ENCODE measurements at regions not wholly inside any gene's neighbourhood (a gene's known extent, or its start where the extent isn't known, plus 50 kb on each side); places are given as distances from the start of the nearest gene placed in this dataset.

DNA sequence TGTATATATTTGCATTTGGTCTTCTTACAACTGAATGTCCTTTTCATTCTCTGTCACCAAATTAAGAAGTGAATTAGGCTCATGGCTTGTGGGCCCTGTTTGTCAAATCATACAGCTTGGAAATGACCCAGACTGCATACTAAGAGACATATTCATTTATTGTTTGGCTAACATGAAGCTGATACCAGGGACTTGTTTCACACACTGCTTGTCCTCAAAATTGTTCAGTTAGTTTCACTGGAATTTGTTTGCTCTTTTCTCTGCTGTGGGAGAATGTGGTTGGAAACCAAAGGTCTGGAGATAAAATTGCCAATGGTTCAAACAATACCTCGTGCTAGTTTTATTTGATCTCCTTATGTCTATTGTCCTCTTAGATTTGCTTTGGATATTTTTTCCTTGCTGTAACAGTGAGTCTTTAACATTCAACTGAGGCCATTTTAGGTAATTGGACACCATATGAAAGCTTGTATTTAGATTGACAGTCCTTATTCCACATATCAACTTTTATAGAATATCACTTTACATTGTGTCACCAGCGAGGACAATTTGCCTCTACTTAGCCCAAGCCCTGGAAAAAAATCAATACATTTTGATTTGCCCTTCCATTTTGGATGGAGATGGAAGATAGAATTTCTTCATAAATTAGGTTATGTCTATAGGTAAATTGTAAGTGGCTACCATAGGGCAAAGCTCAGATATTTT, 144.3 kb upstream of the MTAP start:
- H3K4me1 ChIP-seq: no peaks in the 10 kb centered on the region
- no peak overlapping the region for H3K27ac ChIP-seq (replicated peaks)
- no peak overlapping the region for H3K4me3 ChIP-seq
- no peaks in the 10 kb centered on the region for H3K36me3 ChIP-seq
- TF ChIP-seq, protein P1, sequence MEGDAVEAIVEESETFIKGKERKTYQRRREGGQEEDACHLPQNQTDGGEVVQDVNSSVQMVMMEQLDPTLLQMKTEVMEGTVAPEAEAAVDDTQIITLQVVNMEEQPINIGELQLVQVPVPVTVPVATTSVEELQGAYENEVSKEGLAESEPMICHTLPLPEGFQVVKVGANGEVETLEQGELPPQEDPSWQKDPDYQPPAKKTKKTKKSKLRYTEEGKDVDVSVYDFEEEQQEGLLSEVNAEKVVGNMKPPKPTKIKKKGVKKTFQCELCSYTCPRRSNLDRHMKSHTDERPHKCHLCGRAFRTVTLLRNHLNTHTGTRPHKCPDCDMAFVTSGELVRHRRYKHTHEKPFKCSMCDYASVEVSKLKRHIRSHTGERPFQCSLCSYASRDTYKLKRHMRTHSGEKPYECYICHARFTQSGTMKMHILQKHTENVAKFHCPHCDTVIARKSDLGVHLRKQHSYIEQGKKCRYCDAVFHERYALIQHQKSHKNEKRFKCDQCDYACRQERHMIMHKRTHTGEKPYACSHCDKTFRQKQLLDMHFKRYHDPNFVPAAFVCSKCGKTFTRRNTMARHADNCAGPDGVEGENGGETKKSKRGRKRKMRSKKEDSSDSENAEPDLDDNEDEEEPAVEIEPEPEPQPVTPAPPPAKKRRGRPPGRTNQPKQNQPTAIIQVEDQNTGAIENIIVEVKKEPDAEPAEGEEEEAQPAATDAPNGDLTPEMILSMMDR (IDR thresholded peaks at IDR 0.05; ENCODE audit: borderline replicate concordance): no peak
- H3K9me3 ChIP-seq (replicated peaks): peaks cover 9% of the 10 kb centered on the region
- DNase-seq: no peak
- no peaks in the 10 kb centered on the region for H3K27me3 ChIP-seq (ENCODE audit: low read depth)
- intact Hi-C loops (cut with micrococcal nuclease): no loop called here

DNA sequence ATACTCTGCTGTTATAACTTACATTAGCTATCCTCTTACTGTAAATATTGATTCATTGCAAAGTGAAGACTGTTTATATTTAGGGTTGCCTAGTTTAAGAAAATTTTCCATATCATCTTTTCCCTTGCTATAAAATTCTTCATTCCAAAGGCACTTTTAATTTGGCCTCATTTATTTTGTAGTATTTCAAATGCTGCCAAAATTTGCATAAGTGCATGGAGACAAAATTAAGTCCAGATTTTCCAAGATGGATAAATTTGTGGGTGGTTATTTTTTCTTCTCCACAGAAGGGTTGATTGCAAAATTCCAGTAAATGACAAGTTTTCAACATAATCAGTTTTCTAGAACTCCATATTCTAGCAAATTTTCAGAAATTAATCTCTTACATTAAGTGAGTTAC, 141.5 kb upstream of the MTAP start:
- H3K4me1 ChIP-seq: no peaks in the 10 kb centered on the region

DNA sequence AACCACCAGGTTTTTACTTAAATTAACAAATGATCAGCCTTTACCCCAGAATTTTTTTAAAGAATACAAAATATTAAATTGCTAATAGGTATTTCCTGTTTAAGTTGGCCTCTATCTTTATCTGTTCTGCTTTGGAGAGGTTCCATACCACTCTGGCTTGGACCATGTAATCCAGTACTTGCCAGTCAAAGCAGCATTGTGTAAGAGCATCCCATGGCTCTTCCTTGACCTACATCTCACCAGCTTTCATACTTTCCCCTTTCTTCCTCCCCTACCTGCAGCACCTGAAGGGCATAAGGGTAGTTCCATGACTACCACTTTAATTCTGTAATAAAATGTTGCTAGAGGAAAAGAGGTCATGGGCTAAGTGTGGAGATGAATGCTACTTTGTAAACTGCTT, 140.8 kb upstream of the MTAP start:
- intact Hi-C loops (cut with micrococcal nuclease): no loop called here
- DNase-seq: no peak
- H3K27me3 ChIP-seq (ENCODE audit: low read depth): no peaks in the 10 kb centered on the region
- H3K36me3 ChIP-seq: no peaks in the 10 kb centered on the region
- TF ChIP-seq, protein P1 (IDR thresholded peaks at IDR 0.05; ENCODE audit: borderline replicate concordance): no peak
- no peaks in the 10 kb centered on the region for H3K4me1 ChIP-seq
- no peak overlapping the region for H3K4me3 ChIP-seq
- peaks cover 9% of the 10 kb centered on the region for H3K9me3 ChIP-seq (replicated peaks)
- H3K27ac ChIP-seq (replicated peaks): no peak overlapping the region

More for the DNA sequence above, 141.5 kb upstream of the MTAP start:
- DNase-seq: no peak
- Histone ChIP-seq H3K27me3 (ENCODE audit: low read depth) (no peaks in the 10 kb centered on the region), H3K9me3 (replicated peaks) (peaks cover 9% of the 10 kb centered on the region), H3K27ac (replicated peaks) (no peak overlapping the region), H3K36me3 (no peaks in the 10 kb centered on the region), H3K4me3 (no peak overlapping the region)
- intact Hi-C loops (cut with micrococcal nuclease): no loop called here
- TF ChIP-seq, protein P1 (IDR thresholded peaks at IDR 0.05; ENCODE audit: borderline replicate concordance): no peak

DNA sequence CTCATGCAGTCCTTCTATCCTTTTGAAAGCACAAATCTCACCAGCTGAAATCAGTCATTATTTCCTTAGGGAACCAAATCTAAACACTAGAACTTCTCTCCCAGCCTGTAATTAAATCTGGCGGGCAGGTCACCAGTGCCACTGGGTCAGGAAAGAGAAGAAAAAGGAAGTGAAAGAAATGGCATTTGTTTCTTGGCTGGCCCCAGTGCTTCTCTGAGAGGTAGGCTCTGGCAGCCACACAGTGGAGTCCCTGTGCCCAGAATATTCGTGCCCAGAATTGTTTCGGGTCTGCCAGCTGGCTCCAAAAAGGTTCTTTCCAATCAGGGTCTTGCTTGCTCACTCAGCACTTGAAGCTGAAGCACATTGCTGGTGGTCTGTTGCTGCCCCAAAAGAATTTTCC, 133.9 kb upstream of the MTAP start:
- no peak for DNase-seq
- Histone ChIP-seq H3K9me3 (replicated peaks) (no peaks in the 10 kb centered on the region), H3K27me3 (ENCODE audit: low read depth) (no peaks in the 10 kb centered on the region), H3K27ac (replicated peaks) (no peak overlapping the region), H3K36me3 (no peaks in the 10 kb centered on the region), H3K4me1 (no peaks in the 10 kb centered on the region), H3K4me3 (no peak overlapping the region)
- TF ChIP-seq, protein P1 (IDR thresholded peaks at IDR 0.05; ENCODE audit: borderline replicate concordance): no peak
- intact Hi-C loops (cut with micrococcal nuclease): no loop called here

DNA sequence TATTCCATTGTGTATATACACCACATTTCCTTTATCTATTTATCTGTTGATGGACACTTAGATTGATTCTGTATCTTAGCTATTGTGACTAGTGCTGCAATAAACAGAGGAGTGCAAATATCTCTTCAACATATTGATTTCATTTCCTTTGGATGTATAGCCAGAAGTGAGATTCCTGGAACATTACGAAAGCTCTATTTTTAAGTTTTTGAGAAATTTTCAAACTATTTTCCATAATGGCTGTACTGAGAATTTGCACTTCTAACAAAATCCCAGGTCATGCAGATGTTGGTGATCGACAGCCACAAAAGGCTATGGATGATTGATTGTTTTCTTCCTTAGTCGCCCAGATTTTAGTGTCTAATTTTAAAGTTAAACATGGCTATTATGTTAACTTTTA, 132.7 kb upstream of the MTAP start:
- no peaks in the 10 kb centered on the region for H3K27me3 ChIP-seq (ENCODE audit: low read depth)
- intact Hi-C loops (cut with micrococcal nuclease): no loop called here

More for the DNA sequence above, 132.7 kb upstream of the MTAP start:
- H3K4me3 ChIP-seq: no peak overlapping the region
- TF ChIP-seq, protein P1 (IDR thresholded peaks at IDR 0.05; ENCODE audit: borderline replicate concordance): no peak
- no peak for DNase-seq
- H3K36me3 ChIP-seq: no peaks in the 10 kb centered on the region
- no peak overlapping the region for H3K27ac ChIP-seq (replicated peaks)
- H3K9me3 ChIP-seq (replicated peaks): no peaks in the 10 kb centered on the region
- no peaks in the 10 kb centered on the region for H3K4me1 ChIP-seq
